NCI-H510A (cell line): ENCODE measurements at regions not wholly inside any gene's neighbourhood (a gene's known extent, or its start where the extent isn't known, plus 50 kb on each side); places are given as distances from the start of the nearest gene placed in this dataset.
A peak's percentile ranks its signal among the peaks of the same experiment; 100 is the strongest.

Source experiments
- DNase-seq: peaks from one replicate; lab custom pipeline; 2025; lab: John Stamatoyannopoulos, UW

- DNase-seq = no peak
These were observed 125.7 kb downstream of the BARX1 start for GRCh38 chr9:93829271-93830011.

DNA sequence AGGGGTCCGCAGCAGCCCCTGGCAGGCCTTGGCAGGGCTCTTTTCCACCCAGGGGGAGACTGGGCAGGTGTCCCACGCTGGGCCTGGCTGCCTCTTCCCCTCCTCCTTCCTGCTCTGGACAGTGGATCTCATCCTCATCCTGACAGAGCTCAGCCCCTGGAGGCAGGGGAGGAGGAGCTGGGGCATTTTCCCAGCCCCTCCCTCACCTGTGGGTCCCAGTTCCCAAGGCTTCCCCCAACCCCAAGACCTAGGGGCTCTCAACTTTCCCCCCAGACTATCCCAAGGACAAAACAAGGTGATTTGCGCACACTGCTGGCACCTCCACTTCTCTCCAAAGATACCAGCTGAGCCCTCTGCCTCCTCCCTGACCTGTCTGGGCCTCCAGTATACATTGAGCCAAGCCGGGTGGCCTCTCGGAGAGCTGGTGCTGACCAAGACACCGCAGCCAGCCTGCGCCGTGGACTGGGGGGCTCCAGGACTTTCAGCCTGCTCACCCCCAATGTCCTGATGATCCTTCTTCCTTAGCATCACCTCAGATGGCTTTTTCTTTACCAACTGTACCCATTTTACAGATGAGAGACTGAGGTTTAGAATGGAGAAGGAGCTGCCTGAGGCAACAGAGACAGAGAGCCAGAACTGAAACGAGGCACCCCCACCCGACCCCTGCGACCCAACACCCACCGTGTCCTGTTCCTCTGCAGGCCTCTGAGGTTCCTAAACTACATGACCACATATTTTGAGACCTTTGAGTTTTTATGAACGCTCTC lies 126.6 kb downstream of the BARX1 start:
- DNase-seq = no peak

GRCh38 chr9:93827545-93828330 lies 127.4 kb downstream of the BARX1 start:
- peak; percentile 36 for DNase-seq

DNA sequence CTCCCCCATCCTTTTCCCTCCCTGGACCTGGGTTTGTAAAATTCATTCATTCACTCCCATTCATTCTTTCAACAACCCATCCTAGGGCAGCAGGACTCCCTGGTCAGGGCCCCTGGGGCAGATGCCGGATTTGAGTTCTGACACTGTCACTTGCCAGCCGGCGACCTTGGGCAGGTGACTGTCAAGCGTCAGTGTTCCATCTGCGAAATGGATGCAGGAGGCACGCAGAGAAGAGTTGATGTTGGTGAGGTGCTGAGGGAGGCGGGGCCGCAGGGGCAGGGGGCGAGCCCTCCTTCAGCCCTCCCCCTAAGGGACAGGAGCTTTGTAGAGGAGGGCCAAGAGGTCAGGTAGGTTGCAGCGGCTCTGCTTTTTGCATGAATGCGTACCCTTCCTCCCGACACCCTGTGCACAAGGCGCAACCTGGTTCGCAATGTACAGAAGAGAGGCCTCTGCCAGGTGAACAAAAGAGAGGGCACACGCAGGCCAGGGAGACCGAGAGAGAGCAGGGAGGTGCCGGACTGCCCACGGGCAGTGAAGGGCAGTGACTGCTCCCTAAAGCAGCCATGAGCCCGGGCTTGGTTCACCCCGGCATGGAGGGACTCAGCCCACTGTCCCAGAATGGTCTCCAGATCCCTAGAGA lies 128.1 kb downstream of the BARX1 start:
- no peak for DNase-seq

DNA sequence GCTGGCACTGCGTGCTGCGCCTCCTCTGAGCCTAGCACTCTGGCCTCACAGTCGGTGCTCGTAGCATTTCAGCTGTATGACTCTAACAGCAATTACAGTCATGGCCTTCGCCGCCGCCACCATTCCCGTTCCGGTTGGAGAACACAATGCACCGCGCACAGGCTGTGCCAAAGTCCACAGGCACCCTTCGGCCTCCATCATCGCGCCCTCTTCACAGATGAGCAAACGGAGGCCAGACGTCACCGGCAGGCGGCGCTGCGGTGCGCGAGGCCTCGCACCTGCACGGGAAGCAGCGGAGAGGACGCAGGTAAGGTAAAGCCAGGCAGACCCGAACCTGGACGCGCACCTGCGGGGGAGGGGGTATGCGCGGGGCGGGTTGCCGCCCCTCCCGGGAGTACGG lies 128.9 kb downstream of the BARX1 start:
- DNase-seq = no peak

- DNase-seq = no peak
These were observed 129.6 kb downstream of the BARX1 start for GRCh38 chr9:93825348-93826115.

- no peak for DNase-seq
These were observed 130.5 kb downstream of the BARX1 start for GRCh38 chr9:93824386-93825294.

DNA sequence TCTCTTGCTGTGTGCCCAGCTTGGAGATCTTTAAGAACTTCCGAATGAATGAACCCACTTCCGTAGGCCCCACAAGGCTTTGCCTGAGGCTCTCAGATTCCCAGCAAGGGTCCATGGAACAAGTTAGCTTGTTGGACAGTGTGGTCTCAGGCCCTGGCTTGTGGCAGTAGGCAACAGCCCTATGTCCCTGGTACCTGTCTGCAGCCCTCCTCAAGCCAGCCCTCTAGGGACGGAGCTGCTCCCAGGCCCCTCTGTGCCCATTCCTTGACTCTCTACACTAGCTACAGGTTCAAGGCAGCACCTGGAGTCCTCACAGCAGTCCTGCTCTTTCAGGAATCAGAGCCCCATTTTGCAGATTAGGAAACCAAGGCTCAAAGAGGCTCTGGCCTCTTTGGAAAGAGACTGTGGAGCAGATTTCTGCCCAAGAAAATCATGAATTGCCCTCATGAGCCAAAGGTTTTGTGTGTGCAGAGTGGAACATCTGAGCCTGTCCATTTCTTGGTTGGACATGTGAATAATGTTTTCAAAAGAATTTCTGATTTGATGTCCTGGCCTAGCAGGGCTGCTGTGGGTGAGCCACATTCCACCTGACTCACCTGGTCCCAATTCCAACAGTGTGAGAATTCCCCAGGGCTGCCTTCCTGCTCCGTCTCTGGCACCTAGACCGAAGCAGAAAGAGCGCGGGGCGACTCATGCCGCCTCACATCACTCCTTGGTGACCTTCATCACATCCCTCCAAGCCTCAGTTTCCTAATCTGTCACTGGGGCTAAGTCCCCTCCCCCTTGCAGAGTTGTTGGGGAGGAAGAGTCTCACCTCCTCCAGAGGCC lies 131.7 kb downstream of the BARX1 start:
- no peak for DNase-seq

DNA sequence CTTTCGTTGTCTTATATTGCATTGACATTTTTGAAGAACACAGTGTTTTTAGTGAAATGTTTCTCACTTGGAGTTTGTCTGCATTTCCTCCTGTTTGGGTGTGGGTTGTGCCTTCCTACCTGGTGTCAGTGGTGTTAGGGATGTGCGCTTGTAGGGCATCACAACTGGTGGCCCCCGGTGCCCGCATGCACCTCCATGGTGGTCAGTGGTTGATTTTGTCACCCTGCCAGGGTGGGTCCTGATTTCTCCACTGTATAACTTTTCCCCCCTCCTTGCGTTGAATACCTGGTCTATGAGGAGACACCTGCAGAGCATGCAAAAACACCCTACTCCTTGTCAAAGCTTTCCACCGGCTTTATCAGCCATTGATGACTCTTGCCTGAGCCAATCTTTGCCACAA lies 132.9 kb downstream of the BARX1 start:
- no peak for DNase-seq

DNA sequence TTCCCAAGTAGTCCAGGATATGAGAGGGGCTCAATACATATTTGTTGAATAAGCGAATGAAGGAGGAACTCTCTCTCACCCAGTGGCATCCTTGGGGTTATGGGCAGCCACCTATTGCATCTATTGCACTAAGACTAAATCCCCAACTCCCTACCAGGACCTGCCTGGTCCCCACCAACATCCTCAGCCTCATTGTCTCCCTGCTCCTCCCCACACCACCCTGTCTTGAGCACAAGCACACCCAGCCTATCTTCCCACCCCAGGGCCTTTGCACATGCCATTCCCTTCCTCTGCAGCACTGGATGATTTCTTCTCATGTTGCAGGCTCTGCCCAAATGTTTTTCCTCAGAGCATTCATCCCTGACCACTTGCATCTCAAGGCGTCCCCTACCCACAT lies 133.8 kb downstream of the BARX1 start:
- no peak for DNase-seq

DNA sequence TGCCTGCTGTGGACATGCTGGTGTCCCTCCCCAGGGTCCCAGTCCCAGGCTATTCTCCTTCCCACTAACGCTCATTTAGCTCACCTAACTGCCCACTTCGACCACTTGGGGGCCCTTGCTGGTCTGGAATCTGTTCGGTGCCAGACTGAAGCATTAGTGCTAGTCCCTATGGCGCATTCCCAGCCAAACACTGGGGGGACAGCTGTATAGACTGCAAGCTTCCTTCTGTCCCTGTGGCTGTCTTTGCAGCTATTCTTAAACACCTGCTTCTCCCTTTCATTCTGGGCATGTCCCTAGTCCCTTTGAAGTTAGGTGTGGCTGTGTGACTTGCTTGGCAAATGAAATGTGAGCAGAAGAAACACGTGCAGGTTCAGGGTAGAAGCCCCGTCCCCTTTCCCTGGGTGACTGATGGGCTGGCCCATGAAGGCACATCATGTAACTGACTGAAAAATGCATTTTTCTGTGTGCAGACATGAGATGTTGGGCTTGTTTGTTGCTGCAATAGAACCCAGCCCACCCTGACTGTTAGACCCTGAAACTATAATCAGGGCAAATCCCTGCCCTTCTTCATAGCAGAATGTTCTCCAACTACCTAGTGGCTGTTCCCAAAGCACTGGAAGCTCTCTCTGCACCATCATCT lies 134.4 kb downstream of the BARX1 start:
- no peak for DNase-seq

DNA sequence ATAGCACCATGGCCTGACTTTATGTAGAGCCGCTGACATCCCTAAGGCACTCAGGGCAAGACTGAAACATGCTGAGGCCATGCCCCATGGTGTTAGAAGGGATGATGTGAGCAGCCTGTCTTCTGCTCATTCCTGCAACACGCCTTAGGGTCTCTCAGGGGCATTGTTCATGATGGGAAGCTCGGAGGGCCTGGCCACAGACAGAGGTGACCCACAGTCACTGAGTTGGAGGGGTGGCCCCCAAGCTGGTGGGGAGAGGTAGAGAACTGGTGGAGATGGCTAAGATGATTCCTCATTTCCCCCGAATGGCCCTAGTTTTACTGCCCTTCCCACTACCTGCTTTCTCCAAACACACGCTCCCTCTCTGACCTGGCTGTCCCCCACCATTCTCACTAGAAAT lies 135.2 kb downstream of the BARX1 start:
- no peak for DNase-seq

- no peak for DNase-seq
These were observed 136.2 kb downstream of the BARX1 start for GRCh38 chr9:93818827-93819472.

DNA sequence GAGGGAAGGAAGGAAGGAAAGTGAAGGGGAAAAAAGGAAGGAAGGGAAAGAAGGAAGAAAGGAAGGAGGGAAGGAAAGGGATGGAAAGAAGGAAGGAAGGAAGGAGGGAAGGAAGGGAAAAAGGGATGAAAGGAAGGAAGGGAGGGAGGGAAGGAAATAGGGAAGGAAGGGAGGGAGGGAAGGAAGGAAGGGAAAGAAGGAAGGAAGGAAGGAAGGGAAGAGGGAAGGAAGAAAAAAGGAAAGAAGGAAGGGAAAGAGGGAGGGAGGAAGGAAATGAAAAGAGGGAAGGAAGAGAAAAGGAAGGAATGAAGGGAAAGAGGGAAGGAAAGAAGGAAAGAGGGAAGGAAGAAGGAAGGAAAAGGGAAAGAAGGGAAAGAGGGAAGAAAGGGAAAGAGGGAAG lies 136.9 kb downstream of the BARX1 start:
- no peak for DNase-seq

DNA sequence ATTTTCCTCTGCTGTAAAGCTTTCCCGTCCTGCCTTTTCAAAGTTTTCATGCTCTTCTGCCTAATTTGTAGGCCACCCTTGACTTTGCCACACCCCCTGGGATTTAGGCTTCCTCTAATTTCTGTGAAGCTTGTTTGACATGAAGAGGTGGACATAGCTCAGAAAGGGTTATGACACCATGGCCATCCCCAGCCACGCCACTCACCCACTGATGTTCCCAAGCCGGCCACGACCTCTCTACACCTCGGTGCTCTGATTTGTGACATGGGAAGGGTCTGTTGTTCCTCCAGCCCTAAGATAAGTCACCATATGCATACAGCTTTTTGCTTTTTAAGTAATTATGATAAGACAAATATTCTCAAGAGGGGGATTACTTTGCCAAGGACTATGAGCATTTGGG lies 139.5 kb downstream of the BARX1 start:
- no peak for DNase-seq

DNA sequence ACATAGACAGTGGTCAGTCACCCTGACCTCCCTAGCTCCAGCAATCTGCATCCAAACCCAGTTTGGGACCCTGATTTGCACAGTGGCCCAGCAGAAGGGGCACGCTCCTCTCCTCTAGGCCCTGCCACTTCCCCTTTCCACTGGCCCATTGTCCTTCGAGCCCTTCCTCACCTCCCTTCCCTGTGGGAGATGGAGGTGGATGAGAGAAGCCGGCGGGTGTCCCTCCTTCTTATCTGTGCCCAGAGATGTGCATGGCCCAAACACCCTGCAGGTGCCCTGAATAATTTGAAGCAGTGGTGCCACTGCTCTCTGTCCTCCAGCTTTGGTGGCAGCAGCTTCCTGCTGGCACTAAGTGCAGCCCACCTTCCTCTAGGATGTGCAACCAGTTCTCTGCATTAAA lies 140.0 kb downstream of the BARX1 start:
- no peak for DNase-seq

DNA sequence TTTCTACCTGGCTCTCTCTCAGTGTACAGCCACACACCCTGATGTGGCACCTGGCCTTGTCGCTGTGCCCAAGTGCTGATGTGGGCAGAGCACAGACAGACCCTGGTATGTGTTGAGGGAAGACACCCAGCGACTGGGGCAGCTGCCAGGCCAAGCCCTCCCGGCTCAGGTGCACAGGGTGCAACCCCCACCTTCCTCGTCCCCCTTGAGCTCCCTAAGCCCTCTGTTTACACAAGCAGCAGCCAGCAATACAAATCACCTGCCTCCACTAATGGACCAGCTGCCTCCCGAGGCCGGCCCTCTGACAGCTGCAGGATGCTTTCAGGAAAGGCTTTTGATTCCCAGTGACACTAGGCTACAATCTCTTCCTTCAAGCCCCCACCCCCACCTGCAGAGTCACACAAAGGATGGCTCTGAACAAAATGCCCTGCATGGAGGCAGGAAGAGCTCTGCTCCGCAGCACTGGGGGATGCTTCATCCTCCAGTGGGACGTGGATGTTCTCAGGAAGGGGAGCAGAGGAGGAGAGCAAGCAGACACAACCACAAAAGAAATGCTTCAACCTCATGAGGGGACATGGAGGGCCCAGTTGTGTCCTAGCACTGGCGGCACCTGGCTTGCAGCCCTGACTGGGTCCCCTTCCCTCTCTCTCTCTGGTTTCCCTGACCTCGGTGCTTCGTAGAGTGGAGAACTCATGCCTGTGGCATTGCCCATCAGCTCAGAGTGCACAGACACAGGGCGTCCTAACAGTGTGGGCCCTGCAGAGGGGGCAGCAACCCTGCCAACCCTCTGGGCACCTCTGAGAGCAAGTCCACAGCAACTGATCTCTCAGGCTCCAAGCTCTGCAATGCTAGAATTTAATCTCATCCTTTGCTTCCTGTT lies 140.8 kb downstream of the BARX1 start:
- peak; percentile 97 for DNase-seq
